GM19238 (cell line): ENCODE measurements at regions not wholly inside any gene's neighbourhood (a gene's known extent, or its start where the extent isn't known, plus 50 kb on each side); places are given as distances from the start of the nearest gene placed in this dataset.
"Not testable (repeated sequence)": the region's sequence is repeated elsewhere in the genome, so short reads cannot be mapped to it uniquely, and the experiment has no call there.

Source experiments
- DNase-seq: peaks from one replicate; pipeline ENCODE4 v3.0.0; 2011; ENCODE audit warnings: low spot score; ENCODE audit not compliant: insufficient read length

DNA sequence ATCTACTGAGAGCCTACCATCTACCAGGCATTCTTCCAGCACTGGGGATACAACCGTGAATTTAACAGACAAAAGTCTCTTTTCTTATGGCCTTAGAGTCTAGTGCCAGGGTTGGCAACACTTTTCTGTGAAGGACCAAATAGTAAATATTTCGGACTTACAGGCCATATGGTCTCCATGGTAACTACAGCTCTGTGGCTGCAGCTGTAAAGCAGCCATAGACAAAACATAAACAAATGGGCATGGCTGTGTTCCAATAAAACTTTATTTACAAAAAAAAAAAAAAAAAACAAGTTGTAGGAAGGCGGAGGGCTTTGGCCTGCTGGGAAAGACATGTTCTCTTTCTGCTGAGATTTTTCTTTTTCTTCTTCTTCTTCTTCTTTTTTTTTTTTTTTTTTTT lies 98.7 kb downstream of the ABCC12 start:
- no peak for DNase-seq

DNA sequence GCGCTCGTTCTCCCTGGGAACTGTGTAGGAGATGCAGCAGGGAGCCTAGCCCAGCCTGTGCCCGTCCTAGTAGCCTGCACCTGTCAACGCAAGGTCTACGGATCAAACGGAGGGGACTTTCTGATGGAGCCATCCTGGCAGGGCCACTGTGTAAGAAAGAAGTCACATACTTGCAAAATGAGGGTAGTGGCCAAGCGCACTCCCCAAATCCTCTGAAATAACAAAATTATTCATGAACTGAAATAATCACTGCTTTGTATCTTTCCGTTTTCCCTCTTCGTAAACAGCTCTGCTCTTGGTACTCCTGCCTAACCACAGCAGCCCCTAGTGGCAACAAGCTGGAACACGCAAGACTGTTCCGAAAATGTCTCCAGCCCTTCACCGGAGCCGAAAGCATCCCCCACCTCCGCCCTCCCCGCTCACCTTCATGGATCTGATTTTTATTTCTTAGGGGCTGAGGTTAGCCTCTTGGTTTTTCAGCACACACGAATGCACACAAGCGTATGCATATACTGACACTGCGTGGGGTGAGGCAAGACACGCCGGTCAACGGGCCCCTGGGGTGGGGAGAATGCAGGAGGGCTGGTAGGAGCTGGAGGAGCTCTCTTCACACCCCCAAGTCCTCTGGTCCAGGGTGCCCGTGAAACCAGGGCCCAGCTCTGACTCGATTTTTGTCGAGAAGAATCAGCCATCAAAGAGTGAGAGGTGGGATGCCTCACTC lies 100.8 kb downstream of the ABCC12 start:
- DNase-seq: peak; percentile 44

DNA sequence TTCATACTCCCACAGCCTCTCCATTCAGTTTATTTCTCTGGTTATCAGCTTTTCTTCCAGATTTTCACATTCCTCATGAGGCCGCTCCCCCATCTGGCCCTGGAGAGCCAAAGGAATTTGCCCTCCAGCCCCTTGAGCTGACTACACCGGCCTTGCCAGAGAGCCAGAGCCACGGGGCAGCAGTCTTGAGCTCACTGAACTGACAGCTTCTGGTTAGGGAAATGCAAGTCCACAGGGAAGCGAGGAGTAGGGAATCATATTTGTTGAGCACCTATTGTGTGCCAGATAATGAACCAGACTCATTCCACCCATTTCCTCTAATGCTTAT lies 102.4 kb downstream of the ABCC12 start:
- no peak for DNase-seq

DNA sequence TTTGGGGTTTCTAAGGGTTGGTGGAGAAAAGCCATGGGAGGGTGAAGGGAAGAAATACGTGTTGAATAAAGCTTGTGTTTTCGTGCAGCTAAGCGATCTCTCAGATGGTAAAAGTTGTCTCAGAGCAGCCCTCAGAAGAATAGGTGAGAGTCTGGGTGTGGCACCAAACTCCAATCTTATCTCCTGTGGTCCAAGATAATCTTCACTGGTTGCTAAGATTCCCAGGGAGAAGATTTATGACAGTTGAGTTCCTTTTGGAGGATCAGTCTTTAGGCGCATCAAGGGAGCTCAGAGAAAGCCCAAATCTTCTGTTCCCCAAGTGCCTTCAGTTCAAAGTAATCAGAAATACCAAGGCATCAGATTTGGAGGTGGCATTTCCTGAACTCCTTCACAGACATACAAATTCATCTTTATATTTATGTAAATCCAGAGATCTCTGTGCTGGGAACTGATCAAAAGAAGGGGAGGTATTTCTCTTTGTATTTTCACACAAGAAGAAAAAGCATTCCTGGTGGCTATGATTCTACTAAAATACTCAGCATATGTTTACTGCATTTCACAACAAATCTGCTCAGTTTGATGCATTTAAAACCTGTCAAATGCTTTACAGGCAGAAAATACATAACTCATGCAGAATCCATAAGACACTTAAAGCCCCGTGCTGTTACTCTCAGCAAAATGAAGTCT lies 102.9 kb downstream of the ABCC12 start:
- DNase-seq: no peak

DNA sequence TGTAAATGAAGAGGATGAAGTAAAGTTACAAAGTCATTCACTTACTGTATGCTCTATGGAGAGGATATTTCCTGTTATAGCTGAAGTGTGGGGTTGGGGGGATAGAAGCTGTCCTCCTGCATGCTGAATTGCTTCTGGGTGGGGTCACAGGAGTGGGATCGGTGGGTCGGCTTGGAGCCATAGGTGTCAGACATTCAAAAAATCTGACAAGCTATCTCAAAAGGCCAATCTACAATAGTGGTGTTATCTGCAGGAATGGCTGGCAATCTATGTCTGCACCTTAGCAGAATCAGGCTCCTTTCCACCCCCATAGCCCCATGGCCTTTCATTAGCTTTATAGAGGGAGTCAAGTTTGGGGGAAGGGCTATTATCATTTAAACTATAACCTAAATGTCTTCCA lies 104.9 kb downstream of the ABCC12 start:
- DNase-seq: no peak

DNA sequence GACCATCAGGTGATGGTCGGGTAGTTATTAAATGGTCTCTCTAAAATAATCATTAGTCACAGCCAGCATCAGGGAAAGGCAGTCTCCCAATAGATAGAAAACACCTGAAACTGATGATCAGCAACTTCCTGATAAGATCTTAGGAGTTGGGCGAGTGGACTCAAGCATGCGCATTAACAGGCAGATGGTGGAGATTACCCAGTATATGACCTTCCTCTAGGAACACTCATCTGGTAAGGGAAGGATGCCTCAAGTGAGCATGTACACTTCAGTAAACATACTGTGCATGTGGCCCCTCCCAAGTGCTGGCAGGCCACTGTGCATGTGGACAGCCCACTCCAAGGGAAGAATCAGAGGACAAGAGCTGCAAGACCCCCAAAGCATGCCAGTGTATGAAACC lies 105.9 kb downstream of the ABCC12 start:
- DNase-seq: no peak

DNA sequence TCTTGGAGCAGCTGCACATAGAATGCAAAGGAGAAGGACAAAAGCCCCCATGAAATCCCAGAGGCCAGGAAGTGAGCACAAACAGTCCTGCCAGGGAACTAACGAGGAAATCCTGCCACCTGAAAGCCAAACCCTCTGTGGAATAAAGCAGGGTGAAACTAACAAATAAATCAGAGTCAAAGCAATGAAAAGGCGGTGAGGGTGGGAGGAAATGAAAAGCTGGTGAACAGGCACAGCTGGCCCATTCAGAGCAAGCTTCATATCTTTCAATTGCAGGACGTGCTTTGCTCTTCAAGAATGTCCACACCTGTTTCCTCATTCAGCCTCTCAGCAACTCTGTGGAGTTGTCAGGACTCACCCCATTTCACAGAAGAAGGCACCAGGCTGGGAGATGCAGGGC lies 108.1 kb downstream of the ABCC12 start:
- DNase-seq: no peak

DNA sequence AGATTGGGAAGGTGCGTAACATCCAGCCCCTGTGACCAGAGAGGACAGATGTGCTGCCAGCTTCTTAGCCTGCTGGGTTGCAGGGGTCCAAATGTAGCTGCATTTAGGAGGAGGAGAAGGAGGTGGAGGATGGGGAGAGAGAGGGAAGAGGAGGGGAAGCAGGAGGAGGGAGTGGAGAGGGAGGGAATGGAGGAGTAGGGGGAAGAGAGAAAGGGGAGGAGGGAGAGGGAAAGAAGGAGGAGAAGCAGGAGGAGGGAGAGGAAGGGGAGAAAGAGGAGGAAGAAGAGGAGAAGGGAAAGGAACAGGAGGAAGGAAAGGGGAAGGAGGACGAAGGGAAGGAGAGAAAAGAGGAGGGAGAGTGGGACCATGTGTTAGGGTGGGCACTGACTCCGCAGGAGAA lies 108.6 kb downstream of the ABCC12 start:
- DNase-seq: no peak

DNA sequence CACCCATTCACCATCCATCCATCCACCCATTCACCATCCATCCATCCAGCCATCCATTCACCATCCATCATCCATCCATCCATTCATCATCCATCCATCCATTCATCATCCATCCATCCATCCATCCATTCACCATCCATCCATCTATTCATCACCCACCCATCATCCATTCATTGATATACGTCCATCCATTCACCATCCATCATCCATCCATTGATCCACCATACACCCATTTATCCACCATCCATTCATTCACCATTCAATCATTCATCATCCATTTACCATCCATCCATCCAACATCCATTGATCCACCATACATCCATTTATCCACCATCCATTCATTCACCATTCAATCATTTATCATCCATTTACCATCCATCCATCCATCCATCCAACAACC lies 111.7 kb downstream of the ABCC12 start:
- DNase-seq: no peak

DNA sequence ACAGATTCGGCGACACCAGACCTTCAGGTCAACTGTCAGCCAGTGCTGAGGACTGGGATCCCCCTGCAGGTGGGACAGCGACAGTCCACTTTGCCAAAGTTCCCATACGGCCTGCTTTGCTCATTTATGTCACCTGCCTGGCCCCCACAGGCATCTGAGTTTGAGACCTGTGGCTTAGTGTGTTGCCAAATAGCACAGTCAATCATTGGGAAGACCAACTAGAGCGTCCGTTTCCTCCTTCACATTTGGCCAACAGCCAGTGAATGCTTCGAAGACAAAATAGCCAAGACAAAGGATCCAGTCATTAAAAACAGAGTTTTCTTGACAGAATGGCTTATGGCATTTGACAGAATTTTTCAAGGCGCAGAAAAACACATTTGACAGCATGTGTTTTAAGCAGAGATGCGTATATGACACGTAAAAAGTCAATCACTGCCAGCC lies 113.8 kb downstream of the ABCC12 start:
- no peak for DNase-seq

DNA sequence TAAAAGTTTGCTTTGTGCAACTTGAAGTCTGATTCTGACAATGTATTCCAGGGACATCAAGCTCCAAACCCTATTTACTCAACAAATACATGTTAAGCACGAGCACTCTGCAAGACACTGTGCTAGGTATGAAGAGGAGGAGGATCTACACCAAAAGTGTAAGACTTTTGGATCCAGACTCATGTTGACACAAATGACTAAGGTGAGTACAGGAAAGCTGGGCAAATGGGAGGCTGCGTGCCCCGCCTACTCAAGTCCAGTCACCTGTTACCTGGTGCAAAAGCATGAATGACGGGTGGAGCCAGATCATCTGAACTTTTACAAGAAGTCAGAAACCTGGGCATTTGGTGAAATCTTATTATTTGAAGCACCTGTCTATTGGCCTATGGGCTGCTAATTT lies 120.7 kb downstream of the ABCC12 start:
- DNase-seq: no peak

DNA sequence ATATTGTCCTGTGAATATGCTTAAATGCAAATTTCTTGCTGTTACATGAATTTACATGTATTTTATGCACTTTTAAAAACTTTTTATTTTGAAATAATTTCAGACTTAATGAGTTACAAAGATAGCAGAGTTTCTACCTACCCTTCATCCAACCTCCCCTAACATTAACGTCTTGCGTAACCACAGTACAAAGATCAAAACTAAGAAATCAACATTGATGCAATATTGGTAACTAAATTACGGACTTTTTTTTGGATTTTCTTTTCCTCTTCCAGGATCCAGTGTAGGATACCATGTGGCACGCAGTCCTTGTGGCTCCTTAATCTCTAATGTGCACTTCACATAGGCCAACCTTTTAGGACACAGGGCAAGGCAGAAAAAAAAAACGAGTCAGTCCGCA lies 124.9 kb downstream of the ABCC12 start:
- no peak for DNase-seq

DNA sequence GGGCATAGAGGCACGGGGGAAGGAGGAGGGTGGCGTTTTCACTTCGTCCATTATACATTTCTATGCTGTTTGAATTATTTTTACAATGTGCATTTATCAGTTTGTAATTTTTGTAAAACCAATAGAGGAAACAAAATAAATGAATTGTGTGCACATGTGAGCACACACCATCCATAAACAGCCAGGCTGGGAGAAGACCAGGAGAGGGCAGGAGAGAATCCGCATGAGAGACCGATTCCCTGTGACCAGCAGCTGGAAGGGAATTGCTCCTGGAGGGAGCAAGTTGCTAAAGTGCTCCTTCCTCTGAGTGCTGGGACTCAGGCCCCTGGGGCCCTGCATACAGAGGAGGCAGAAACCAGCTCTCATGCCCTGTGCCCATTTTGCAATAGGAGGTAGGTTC lies 126.0 kb downstream of the ABCC12 start:
- DNase-seq: no peak

DNA sequence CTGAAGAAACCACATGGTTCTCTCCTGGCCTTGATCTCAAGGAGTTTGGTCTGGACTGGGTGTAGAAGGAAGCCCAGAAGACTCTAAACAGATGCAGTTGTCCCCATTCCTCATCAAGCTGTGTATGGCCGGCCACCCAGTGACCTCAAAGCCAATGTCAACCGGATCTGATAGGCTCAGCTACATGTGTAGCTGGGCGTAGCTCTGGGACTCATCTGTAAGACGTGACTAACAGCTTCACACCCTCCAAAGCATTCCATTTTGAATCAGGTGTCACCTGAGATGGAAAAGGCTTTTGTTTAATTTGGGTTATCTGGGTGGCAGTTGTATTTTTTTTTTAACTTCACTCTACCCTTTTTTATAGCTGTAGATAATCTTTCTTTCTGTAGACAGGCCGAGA lies 130.4 kb downstream of the ABCC12 start:
- no peak for DNase-seq

DNA sequence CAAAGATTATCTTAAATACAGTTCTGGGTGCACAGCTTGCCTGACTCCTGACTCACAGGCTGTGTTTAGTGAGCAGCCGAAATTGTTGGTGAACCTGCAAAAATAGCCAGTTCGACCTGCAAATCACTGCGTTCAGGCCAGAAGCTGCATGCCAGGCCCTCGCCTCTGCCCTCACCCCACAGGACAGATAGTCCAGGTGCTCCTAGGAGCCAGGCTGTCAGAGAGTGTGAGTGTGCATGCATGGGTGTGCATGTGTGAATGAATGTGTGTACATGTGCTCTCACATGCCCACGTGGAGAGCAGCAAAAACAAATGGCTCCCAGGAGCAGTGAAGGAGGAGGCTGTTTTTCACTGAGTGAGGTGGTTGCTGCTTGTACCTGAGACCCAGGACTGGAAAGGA lies 131.8 kb downstream of the ABCC12 start:
- no peak for DNase-seq

DNA sequence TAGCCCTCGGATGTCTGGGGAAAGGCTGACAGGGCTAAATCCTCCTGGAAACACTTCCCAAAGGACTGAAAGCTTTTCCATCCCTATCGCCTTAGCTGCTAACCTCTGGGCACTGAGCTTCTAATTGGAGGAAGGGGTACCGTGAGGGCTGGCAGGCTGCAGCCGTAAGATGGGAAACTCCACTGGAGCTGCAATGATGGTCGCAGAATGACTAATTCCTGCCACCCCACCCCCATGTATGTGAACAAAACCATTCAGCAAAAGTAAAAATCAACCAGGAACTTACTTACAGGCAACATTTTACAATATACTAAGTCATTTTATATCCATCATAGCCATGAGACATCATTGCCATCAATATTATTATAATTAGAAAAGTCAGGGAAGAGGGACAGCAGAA lies 133.3 kb downstream of the ABCC12 start:
- no peak for DNase-seq

DNA sequence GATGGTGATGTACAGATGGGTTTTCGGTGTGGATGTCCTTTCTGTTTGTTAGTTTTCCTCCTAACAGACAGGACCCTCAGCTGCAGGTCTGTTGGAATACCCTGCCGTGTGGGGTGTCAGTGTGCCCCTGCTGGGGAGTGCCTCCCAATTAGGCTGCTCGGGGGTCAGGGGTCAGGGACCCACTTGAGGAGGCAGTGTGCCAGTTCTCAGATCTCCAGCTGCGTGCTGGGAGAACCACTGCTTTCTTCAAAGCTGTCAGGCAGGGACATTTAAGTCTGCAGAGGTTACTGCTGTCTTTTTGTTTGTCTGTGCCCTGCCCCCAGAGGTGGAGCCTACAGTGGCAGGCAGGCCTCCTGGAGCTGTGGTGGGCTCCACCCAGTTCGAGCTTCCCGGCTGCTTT lies 135.2 kb downstream of the ABCC12 start:
- DNase-seq: not testable (repeated sequence)

DNA sequence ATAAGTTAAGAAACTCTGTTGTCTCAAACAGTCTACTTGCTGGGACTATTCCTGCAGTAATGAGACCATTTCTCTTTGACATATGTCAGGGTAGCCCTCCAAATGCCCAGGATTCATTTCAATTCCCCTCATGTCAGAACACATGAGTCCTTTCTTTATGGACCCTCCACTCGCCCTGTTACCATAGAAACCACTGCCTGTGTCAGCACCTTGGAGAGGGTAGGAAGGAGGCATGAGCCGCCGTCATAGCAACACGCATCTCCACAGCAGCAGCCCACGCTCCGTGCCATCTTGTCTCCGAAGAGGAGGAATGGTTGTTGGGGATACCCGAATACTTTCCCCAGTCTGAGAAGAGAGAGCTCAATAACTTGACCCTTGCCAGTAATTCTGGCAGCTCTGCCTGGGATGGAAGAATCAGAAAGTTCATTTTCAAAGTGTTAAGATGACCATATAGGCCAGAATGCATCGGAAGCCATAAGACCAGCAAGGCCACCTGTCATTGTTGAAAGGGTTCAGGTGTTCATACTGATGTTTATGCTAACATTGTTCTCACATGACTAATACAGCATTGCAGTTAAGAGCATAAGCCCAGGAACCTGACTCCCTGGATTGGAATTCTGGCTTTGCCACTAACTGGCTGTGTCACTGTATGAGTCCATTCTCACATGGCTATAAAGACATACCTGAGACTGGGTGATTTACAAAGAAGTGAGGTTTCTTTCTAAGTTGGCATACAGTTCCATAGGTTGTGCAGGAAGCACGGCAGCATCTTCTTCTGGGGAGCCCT lies 141.3 kb downstream of the ABCC12 start:
- DNase-seq: no peak

DNA sequence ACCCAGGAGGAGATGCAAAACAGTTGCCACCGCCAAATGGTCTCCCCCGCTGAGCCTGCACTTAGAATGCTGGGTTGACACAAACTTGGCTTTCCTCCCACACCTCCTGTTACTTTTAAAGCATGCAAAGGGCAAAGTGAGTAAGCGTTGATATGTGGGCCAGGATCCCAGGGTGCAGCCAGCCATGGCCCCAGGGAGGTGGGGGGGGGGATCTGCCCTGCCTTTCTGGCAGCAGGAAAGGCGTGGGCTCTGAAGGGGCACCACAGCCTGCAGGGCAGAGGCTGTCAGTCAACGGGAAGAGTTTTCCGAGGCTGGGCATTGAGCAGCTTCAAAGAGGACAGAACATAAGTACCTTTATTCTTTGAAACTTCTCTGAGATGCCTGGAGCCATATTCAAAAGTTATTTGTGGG lies 142.3 kb downstream of the ABCC12 start:
- DNase-seq: no peak

DNA sequence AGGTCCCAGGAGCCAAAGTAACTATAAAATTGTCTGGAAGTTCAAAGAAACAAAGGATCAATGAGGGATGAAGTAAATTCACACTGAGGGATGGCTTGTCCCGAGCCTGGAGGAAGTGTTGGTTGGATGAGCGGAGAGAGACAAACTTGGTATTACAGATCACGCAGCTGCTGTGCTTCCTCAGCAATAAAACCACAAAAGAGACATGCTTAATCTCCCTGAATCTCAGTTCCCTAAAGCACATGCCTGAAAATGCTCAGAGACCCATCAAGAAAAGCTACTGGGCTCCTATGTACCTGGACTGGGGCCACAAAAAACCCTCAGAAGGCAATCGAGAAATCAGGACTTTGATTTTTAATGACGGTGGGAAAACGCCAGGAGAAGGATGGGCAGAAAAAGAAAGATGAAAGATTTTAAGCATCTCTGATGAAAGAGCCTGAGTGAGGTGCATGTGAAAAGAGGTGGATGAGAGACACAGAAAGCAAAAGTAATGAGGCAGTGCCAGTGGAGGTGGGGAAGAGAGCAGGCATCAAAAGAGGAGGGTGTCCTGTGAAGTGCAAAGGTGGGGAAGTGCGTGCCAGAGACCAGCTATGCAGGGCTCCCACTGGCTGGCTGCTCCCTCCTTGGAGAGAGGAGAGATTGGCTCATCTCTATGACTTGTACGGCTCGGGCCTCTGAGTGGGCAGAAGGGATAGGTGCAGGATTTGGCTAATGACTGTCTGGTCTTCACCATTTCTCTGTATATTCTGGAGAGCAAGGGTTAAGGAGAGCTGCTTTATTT lies 143.7 kb downstream of the ABCC12 start:
- no peak for DNase-seq

DNA sequence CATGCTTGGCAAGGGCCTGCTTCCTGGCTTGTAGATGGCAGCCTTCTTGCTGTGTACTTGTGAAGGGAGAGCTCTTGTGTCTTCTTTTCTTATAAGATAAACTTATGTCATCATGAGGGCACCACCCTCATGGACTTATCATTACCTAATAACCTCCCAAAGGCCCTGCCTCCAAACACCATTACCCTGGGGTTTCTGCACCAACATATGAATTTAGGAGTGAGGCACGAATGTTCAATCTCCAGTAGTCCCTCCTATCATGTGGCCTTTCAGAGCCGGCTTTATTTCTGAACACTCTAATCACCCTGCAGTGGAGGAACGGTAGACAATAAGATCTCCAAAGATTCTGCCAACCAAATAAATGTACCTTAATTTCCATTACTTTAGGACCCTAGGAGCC lies 144.3 kb downstream of the ABCC12 start:
- DNase-seq: no peak

DNA sequence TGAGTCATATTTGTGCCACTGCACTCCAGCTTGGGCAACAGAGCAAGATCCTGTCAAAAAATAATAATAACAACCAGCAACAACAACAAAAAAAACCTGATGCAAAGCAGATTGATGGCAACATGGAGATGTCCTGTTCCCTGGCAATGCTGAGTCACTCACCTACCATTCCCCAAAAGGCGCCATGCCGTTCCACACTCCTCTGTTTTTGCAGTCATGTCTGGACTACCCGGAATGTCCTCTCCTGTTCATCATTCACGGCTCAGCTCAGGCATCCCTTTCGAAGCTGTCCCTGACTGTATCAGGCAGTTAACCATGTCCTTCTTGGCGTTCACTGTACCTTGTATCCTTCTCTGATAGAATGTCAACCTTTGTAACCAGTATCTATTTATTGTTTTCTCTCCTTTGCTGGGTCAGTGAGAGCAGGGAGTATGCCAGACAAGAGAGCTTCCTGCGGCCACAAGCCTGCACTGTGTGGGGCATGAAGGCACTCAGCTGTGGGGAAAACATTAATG lies 147.7 kb downstream of the ABCC12 start:
- no peak for DNase-seq
